ENCODE measurements at regions not wholly inside any gene's neighbourhood (a gene's known extent, or its start where the extent isn't known, plus 50 kb on each side); places are given as distances from the start of the nearest gene placed in this dataset.

DNA sequence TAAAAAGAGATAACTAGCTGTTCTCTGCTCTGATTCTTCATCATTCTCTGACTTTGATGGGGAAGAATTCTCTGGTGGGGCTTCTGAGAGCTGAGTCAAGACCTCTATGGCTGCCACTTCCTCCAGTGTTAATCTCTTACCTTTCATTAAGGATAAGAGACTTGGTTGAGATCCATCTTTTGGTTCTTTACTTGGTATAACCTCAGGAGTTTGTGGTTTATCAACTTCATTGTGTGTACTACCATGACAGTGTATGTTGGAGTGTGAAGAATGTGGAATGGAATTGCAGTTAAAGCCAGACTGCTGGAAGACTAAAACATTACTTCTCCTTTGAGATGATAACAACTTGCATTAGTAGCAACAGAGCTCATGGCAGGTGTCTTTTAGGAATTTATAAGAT is 222.0 kb downstream of the SLITRK5 start:
- Histone ChIP-seq H3K4me1 (ENCODE audit: insufficient read depth, low read length) (no peaks in the 10 kb centered on the region), H3K9me3 (ENCODE audit: control insufficient read depth, insufficient read depth, low read length) (no peaks in the 10 kb centered on the region), H3K9ac (ENCODE audit: low read depth, low read length) (no peak overlapping the region), H3K36me3 (ENCODE audit: insufficient read depth, low read length) (no peaks in the 10 kb centered on the region)

DNA sequence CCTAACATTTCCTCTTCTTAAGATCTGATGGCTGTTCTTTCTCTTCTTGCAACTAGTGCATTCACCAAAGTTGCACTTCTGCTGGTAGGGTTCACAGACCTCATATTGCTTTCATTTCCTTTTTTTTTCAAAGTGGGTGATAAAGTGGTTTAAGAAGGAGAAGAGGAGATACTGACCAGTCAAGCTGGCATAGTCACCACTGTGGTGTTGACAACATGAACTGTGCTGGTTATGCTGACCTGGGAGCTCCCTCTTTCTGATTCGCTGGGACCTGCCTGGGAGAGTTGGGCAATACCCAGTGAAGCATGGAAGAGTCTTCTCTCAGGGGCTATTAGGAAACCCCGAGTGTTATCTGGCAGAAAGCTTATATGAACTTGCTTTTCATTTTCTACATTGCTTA is 222.9 kb downstream of the SLITRK5 start:
- no peaks in the 10 kb centered on the region for H3K4me1 ChIP-seq (ENCODE audit: insufficient read depth, low read length)
- H3K36me3 ChIP-seq (ENCODE audit: insufficient read depth, low read length) = no peaks in the 10 kb centered on the region
- H3K9me3 ChIP-seq (ENCODE audit: control insufficient read depth, insufficient read depth, low read length) = no peaks in the 10 kb centered on the region
- no peak overlapping the region for H3K9ac ChIP-seq (ENCODE audit: low read depth, low read length)

DNA sequence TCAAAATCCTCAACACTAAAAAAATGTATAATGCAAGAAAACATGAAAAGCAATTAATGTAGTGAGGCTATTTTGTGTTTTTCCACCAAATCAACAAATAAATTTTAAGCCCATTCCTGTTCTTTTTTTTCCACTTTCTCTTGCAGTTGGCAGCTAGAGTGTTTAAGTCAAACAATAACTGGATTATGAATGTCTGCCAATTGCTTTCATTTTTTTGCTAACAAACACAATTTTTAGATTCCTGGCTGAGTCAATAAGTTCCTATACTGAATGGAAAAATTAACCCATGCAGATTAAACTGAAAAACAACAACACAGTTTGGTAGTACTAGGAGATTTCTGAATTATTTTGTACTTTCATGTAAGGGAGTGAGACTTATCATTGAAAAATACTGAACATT is 232.4 kb downstream of the SLITRK5 start:
- H3K9me3 ChIP-seq (ENCODE audit: control insufficient read depth, insufficient read depth, low read length) = no peaks in the 10 kb centered on the region
- H3K9ac ChIP-seq (ENCODE audit: low read depth, low read length) = no peak overlapping the region
- H3K4me1 ChIP-seq (ENCODE audit: insufficient read depth, low read length) = no peaks in the 10 kb centered on the region; the same call in 1 of the 2 replicates
- no peaks in the 10 kb centered on the region for H3K36me3 ChIP-seq (ENCODE audit: insufficient read depth, low read length)

DNA sequence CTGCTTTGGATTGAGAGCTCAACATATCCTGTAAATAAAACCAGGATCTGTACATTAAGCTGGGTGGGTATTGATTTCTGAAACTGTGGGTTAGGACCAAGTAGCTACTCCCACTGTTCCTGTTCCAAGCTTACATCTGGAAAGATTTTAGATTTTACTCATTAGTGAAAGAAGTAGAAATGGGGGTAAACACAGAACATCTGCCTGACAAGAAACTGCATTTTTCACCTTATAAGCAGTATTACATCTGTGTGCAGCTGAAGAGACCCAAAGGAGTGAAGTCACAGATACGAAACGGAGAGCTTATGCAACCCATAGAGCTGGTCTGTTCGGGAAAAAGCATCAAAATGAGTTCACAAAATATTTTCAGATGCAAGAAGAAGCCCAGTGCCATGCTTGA is 235.2 kb downstream of the SLITRK5 start:
- no peaks in the 10 kb centered on the region for H3K36me3 ChIP-seq (ENCODE audit: insufficient read depth, low read length)
- no peaks in the 10 kb centered on the region for H3K9me3 ChIP-seq (ENCODE audit: control insufficient read depth, insufficient read depth, low read length)
- H3K9ac ChIP-seq (ENCODE audit: low read depth, low read length) = no peak overlapping the region
- no peaks in the 10 kb centered on the region; the same call in 1 of the 2 replicates for H3K4me1 ChIP-seq (ENCODE audit: insufficient read depth, low read length)

DNA sequence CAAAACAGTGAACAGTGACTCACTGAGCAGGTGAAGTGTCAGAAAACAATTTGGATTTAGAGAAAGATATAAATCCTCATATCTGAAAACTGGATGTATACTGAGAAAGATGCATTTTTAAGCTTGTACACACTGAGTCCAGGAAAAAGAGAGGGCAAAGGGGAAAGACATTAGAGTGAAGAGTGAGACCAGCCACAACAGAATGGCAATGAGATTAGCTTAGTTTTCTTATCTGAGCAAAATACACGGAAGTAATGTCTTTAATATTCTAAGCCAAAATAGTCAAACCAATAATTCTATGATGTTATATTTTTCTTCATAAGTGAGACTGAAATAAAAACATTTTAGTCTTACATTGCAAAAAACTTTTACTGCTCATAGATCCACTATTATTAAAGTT is 236.0 kb downstream of the SLITRK5 start:
- Histone ChIP-seq H3K9me3 (ENCODE audit: control insufficient read depth, insufficient read depth, low read length) (no peaks in the 10 kb centered on the region), H3K36me3 (ENCODE audit: insufficient read depth, low read length) (no peaks in the 10 kb centered on the region), H3K4me1 (ENCODE audit: insufficient read depth, low read length) (no peaks in the 10 kb centered on the region; the same call in 1 of the 2 replicates), H3K9ac (ENCODE audit: low read depth, low read length) (no peak overlapping the region)

DNA sequence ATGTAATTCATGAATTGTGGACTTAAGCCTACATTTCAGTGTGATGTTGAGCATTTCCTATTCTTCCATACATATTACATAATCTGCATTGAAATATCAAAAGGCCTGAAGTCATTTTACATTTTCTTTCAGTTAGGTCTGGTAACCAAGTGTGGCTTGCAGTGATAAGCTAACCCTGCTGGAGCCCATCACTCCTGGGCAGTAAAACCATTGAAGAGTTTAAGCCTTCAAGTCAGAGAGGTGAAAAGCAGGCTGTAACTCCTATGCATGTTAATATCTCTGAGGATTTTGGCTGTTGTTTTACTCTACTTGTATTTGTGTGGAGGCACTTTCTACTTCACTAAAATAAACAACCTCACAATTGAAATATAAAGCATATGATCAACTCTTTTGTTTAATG is 248.8 kb downstream of the SLITRK5 start:
- no peaks in the 10 kb centered on the region for H3K36me3 ChIP-seq (ENCODE audit: insufficient read depth, low read length)
- H3K9me3 ChIP-seq (ENCODE audit: control insufficient read depth, insufficient read depth, low read length) = no peaks in the 10 kb centered on the region
- H3K4me1 ChIP-seq (ENCODE audit: insufficient read depth, low read length) = no peaks in the 10 kb centered on the region
- no peak overlapping the region for H3K9ac ChIP-seq (ENCODE audit: low read depth, low read length)

DNA sequence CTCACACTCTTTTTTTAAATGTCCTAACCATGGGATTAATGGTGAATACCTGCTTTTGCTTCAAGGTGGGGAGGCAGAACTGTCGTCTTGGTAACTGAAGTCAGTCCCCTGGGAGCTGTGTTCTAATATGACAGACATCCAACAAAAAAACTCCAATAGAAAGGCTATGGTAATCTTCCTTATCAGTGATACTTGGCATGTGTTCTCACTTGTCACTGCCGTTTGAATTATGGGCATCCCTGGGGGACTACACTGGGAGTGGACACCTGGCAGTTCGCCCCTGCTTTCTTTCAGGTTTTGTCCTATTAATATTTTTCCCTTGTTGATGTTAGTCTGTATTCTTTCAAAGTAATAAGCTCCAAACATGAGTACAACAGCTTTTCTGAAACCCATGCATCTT is 252.6 kb downstream of the SLITRK5 start:
- Histone ChIP-seq H3K9me3 (ENCODE audit: control insufficient read depth, insufficient read depth, low read length) (no peaks in the 10 kb centered on the region), H3K9ac (ENCODE audit: low read depth, low read length) (no peak overlapping the region), H3K4me1 (ENCODE audit: insufficient read depth, low read length) (no peaks in the 10 kb centered on the region), H3K36me3 (ENCODE audit: insufficient read depth, low read length) (no peaks in the 10 kb centered on the region)

DNA sequence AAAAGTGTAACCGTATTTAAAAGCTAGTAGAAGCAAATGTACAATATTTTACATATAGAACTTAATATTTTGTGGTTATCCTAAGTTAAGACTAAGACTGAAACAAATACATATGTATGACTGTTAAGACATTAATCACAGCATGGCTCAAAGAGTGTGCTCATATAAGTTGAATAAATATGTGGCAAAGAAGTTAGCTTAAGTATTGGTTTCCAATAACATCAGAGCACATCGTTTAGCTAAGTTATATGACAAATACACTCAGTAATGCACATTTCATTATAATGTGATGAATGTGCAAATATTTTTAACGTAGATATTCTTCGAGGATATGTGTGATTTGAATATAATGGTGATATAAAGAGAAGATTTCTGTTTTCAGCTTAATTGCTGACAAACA is 253.8 kb downstream of the SLITRK5 start:
- H3K36me3 ChIP-seq (ENCODE audit: insufficient read depth, low read length) = no peaks in the 10 kb centered on the region
- no peaks in the 10 kb centered on the region for H3K4me1 ChIP-seq (ENCODE audit: insufficient read depth, low read length)
- H3K9me3 ChIP-seq (ENCODE audit: control insufficient read depth, insufficient read depth, low read length) = no peaks in the 10 kb centered on the region
- no peak overlapping the region for H3K9ac ChIP-seq (ENCODE audit: low read depth, low read length)

DNA sequence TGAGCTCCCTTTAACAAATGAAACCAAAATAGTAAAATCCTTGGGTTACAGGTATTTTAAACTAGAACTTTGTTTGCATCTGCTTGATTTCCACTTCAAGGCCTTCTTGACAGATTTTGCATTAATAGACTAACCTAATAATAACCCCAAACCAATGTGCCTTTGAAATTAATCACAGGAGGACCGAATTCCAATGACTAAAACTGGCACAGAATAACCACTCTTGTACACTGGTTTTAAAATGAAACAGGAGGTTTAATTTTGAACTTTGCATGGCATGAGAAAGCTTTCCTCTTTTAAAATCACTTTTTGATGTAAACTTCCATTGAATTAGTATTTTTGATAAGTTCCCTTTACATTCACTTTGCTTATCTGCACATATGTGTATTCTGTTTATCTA is 269.6 kb downstream of the SLITRK5 start:
- no peaks in the 10 kb centered on the region for H3K4me1 ChIP-seq (ENCODE audit: insufficient read depth, low read length)
- no peak overlapping the region for H3K9ac ChIP-seq (ENCODE audit: low read depth, low read length)
- H3K9me3 ChIP-seq (ENCODE audit: control insufficient read depth, insufficient read depth, low read length) = no peaks in the 10 kb centered on the region
- H3K36me3 ChIP-seq (ENCODE audit: insufficient read depth, low read length) = no peaks in the 10 kb centered on the region

DNA sequence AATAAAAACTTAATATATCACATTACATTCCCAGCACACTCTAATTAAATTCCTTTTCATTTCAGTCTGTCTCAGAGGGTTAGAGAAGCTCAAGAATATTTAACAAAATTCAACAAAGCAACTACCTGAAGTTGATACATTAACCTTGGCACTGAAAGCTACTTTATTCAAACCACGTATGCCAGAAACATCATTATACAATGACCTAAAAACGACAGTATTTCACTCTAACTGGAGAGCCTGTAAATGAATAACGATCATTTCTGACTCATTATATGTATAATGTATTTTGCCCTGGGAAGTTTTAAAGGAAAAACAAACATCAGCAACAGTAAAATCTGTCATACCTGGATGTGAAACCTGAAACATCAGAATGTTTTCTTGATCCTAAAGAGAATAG is 270.1 kb downstream of the SLITRK5 start:
- Histone ChIP-seq H3K36me3 (ENCODE audit: insufficient read depth, low read length) (no peaks in the 10 kb centered on the region), H3K9ac (ENCODE audit: low read depth, low read length) (no peak overlapping the region), H3K9me3 (ENCODE audit: control insufficient read depth, insufficient read depth, low read length) (no peaks in the 10 kb centered on the region), H3K4me1 (ENCODE audit: insufficient read depth, low read length) (no peaks in the 10 kb centered on the region)

DNA sequence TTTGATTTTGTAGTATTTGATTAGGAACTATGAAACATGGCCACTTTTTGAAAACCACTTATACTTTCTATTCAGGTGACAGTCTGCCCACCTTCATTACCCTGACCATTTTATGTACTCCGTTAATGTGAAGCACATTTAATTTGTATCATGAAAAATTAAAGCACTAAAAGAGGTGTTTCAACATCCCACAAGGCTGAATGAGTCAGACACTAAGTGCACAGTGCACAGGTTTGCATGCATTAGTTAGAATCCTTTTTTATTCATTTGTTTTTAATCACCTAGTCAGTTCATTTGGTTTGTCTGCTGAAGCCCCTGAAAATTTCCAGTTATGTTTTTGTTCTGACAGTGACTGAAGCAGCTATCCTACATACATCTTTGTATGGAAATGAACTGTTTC is 271.0 kb downstream of the SLITRK5 start:
- H3K36me3 ChIP-seq (ENCODE audit: insufficient read depth, low read length) = no peaks in the 10 kb centered on the region
- no peaks in the 10 kb centered on the region for H3K4me1 ChIP-seq (ENCODE audit: insufficient read depth, low read length)
- H3K9ac ChIP-seq (ENCODE audit: low read depth, low read length) = no peak overlapping the region
- no peaks in the 10 kb centered on the region for H3K9me3 ChIP-seq (ENCODE audit: control insufficient read depth, insufficient read depth, low read length)

DNA sequence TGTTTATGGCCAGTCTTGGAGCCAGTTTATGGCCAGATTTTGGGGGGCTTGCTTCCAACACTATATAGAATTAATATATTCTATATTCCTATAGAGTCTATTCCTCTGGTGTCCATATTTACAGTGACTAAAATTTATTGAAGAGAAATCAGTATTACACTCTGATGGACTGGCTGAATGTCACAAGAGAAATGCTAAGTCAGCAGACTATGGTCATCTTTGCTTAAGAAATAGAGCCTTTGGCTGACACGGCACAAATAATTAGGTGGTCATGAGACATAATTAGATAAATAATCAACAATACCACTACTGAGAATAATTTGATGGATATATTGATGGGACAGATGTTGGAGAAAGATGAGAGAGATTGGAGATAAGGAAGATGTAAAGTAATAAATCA is 272.9 kb downstream of the SLITRK5 start:
- no peaks in the 10 kb centered on the region for H3K36me3 ChIP-seq (ENCODE audit: insufficient read depth, low read length)
- H3K4me1 ChIP-seq (ENCODE audit: insufficient read depth, low read length) = no peaks in the 10 kb centered on the region
- no peaks in the 10 kb centered on the region for H3K9me3 ChIP-seq (ENCODE audit: control insufficient read depth, insufficient read depth, low read length)
- no peak overlapping the region for H3K9ac ChIP-seq (ENCODE audit: low read depth, low read length)

DNA sequence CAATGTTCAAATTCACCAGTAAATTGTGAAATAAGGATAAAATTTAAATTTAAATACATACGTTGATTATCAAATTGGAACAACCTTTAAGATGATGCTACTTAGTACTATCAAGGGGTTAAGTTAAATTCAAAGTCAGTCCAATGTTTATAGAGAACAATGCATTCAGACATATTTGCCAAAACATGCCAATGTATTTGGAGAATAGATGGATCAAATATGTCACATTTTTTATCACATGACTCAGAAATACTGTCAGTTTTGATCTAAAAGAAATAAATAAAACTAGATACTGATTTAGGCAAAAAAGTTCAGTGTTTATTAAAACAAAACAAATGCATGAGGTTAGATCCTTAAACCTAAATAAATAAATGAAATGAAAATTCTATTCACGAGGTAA is 281.2 kb downstream of the SLITRK5 start:
- H3K36me3 ChIP-seq (ENCODE audit: insufficient read depth, low read length) = no peaks in the 10 kb centered on the region
- H3K9me3 ChIP-seq (ENCODE audit: control insufficient read depth, insufficient read depth, low read length) = no peaks in the 10 kb centered on the region
- H3K9ac ChIP-seq (ENCODE audit: low read depth, low read length) = no peak overlapping the region
- H3K4me1 ChIP-seq (ENCODE audit: insufficient read depth, low read length) = no peaks in the 10 kb centered on the region

DNA sequence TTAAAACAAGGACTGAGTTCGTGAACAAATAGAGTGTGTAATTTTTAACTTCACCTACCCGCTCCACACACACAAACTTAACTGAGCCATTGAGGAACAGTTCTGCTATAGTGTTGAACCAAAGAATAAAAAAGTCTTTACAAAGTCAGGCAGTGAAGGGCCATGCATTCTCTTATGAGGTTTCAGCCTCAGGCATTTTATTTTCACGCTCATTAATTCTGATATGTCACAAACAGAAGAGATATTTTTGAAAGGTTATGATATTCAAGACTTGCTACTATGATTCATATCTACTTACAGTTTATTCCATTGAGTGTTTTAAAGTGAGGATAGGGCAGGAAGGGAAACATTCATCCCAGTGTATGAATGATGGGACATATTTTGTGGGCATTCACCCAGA is 282.2 kb downstream of the SLITRK5 start:
- Histone ChIP-seq H3K4me1 (ENCODE audit: insufficient read depth, low read length) (no peaks in the 10 kb centered on the region), H3K9me3 (ENCODE audit: control insufficient read depth, insufficient read depth, low read length) (no peaks in the 10 kb centered on the region), H3K9ac (ENCODE audit: low read depth, low read length) (no peak overlapping the region), H3K36me3 (ENCODE audit: insufficient read depth, low read length) (no peaks in the 10 kb centered on the region)

DNA sequence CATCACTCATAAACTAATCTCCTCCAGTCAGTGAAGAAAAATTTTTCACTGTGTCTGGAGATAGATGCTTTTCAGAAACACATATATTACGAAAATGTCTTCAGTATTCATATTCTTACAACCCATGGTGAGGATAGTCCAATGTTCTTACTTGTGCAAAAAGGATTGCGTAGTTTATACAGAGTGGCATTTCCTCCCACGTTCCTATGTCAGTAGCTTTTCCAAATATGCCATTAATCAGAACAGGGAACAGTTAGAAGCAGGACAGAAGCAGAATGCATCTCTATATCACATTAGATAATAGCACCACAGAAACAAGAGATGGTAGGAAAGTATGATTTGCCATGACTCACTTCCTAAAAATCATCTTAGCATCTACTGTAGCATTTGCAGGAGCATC is 282.9 kb downstream of the SLITRK5 start:
- H3K9me3 ChIP-seq (ENCODE audit: control insufficient read depth, insufficient read depth, low read length) = no peaks in the 10 kb centered on the region
- no peaks in the 10 kb centered on the region for H3K36me3 ChIP-seq (ENCODE audit: insufficient read depth, low read length)
- H3K4me1 ChIP-seq (ENCODE audit: insufficient read depth, low read length) = no peaks in the 10 kb centered on the region
- H3K9ac ChIP-seq (ENCODE audit: low read depth, low read length) = no peak overlapping the region

DNA sequence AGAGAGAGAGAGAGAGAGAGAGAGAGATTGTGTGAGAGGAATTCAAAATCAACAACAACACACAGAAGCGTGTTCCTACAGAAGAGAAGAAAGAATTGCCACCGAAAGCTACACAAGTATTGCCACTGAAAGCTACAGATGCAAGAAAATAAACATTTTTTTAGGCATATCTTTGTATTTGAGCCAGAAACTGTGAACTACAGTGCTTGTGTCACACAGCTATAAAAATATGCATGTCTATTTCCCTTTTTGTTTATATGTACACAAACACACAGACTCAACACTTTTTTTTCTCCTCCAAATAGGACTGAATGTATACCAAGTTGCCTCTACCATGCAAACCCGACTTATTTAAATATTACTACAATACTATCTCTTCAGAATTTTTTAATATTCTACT is 290.4 kb downstream of the SLITRK5 start:
- no peaks in the 10 kb centered on the region for H3K36me3 ChIP-seq (ENCODE audit: insufficient read depth, low read length)
- H3K4me1 ChIP-seq (ENCODE audit: insufficient read depth, low read length) = no peaks in the 10 kb centered on the region
- no peak overlapping the region for H3K9ac ChIP-seq (ENCODE audit: low read depth, low read length)
- no peaks in the 10 kb centered on the region for H3K9me3 ChIP-seq (ENCODE audit: control insufficient read depth, insufficient read depth, low read length)

All from ES-I3 (cell line).